Central memory CD8-positive, alpha-beta T cell (primary cell): ENCODE measurements at regions not wholly inside any gene's neighbourhood (a gene's known extent, or its start where the extent isn't known, plus 50 kb on each side); places are given as distances from the start of the nearest gene placed in this dataset.
"Not testable (repeated sequence)": the region's sequence is repeated elsewhere in the genome, so short reads cannot be mapped to it uniquely, and the experiment has no call there.

Source experiments
- ATAC-seq: fragments of 150-1000 bp; cut with Tn5 transposase; replicated peaks from 2 replicates; pipeline ENCODE4 v1.10.0; 2022; ENCODE audit warnings: mild to moderate bottlenecking, moderate FRiP score, moderate number of reproducible peaks; ENCODE audit not compliant: poor library complexity, severe bottlenecking; ENCODE audit errors: extremely low read depth
- DNase-seq, 2 donors: peaks; one replicate each; pipeline ENCODE4 v3.0.0; 2021; ENCODE audit warnings: low spot score in 2 of 2
- H3K27ac Mint-ChIP-seq: one replicate; pipeline ENCODE4 v1.8.0; 2022; ENCODE audit warnings: low read depth, mild to moderate bottlenecking, moderate library complexity, mixed read lengths
- H3K27me3 Mint-ChIP-seq: one replicate; pipeline ENCODE4 v1.8.0; 2022; ENCODE audit warnings: mixed read lengths
- H3K36me3 Mint-ChIP-seq: one replicate; pipeline ENCODE4 v1.8.0; 2022; ENCODE audit warnings: mild to moderate bottlenecking, moderate library complexity, mixed read lengths; ENCODE audit not compliant: insufficient read depth
- H3K4me1 Mint-ChIP-seq: one replicate; pipeline ENCODE4 v1.8.0; 2022; ENCODE audit warnings: mixed read lengths
- H3K4me3 Mint-ChIP-seq: one replicate; pipeline ENCODE4 v1.8.0; 2022; ENCODE audit warnings: mild to moderate bottlenecking, moderate library complexity, mixed read lengths
- H3K9me3 Mint-ChIP-seq: one replicate; pipeline ENCODE4 v1.8.0; 2022; ENCODE audit warnings: mixed read lengths

DNA sequence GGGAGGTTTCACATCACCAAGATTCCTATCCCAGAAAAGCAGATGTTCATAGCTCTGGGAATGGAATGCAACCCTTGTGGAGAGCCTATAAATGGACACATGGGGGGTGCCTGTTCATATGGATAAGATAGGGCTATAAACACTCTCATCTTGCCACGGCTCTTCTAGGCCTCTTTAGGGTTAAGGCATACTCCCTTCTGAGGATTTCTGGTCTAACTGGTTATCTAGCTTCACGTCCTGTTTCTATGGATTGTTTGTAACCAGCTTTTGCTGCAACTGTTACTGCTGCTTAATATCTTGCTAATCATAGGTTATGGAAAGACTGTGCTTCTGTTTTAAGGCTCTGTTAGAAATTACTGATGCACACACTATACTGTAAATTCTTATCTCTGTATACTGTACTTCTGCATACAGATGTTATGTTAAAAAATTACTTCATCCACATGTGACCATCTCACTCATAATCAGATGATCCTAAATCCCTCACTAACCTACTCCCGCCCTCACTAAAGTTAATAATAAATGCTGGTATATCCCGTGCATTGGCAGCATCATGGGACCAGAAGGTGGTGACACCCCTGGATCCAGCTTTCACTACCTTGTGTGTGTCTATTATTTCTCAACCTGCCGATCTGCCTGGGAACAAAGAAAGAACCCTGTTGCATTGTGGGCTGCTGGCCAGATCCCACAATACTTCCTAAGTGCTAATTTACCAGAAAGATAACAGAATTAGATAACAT lies 68.7 kb downstream of the PRKAB2 start:
- H3K4me1 Mint-ChIP-seq, H3K4me3 Mint-ChIP-seq, H3K27ac Mint-ChIP-seq, ATAC-seq, H3K9me3 Mint-ChIP-seq, DNase-seq, H3K36me3 Mint-ChIP-seq: not testable (repeated sequence)
- peaks cover 26% of the 10 kb centered on the region for H3K27me3 Mint-ChIP-seq

- H3K4me1 Mint-ChIP-seq: no peaks in the 10 kb centered on the region
- no peaks in the 10 kb centered on the region for H3K9me3 Mint-ChIP-seq
- H3K27me3 Mint-ChIP-seq: peaks cover 10% of the 10 kb centered on the region
- DNase-seq (no peak), ATAC-seq (no peak)
- H3K36me3 Mint-ChIP-seq: peaks cover 2% of the 10 kb centered on the region
- H3K4me3 Mint-ChIP-seq: no peak overlapping the region
- no peak overlapping the region for H3K27ac Mint-ChIP-seq
These were observed 73.1 kb downstream of the PRKAB2 start for GRCh38 chr1:147099192-147099591.

- H3K36me3 Mint-ChIP-seq, H3K4me1 Mint-ChIP-seq, H3K4me3 Mint-ChIP-seq, H3K27ac Mint-ChIP-seq, ATAC-seq, DNase-seq, H3K9me3 Mint-ChIP-seq: not testable (repeated sequence)
- H3K27me3 Mint-ChIP-seq: peaks cover 11% of the 10 kb centered on the region
These were observed 73.8 kb downstream of the PRKAB2 start for GRCh38 chr1:147098338-147098973.

GRCh38 chr1:147095691-147096090 lies 76.6 kb downstream of the PRKAB2 start:
- ATAC-seq (no peak), DNase-seq (no peak)
- H3K27me3 Mint-ChIP-seq: peaks cover 32% of the 10 kb centered on the region
- peaks cover 2% of the 10 kb centered on the region for H3K36me3 Mint-ChIP-seq
- H3K27ac Mint-ChIP-seq: no peak overlapping the region
- no peaks in the 10 kb centered on the region for H3K9me3 Mint-ChIP-seq
- H3K4me1 Mint-ChIP-seq: no peaks in the 10 kb centered on the region
- no peak overlapping the region for H3K4me3 Mint-ChIP-seq

DNA sequence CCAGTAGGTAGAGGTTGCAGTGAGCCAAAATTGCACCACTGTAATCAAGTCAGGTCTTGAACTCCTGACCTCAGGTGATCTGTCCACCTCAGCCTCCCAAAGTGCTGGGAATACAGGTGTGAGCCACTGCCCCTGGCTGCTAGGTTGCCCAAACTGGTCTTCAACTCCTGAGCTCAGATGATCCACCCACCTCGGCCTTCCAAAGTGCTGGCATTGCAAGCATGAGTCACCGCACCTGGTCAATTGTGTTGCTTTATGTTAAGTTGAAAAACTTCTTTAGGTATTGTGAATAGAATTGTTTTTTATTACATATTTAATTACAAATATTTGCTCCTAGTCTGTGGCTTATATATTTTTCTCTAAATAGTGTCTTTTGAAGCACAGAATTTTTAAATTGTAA lies 80.5 kb downstream of the PRKAB2 start:
- Mint-ChIP-seq H3K36me3 (no peaks in the 10 kb centered on the region), H3K4me3 (no peak overlapping the region), H3K9me3 (no peaks in the 10 kb centered on the region), H3K27me3 (peaks cover 22% of the 10 kb centered on the region), H3K27ac (no peak overlapping the region), H3K4me1 (no peaks in the 10 kb centered on the region)
- no peak for DNase-seq
- ATAC-seq: no peak

- Mint-ChIP-seq H3K9me3 (no peaks in the 10 kb centered on the region), H3K27ac (no peak overlapping the region), H3K36me3 (peaks cover 8% of the 10 kb centered on the region), H3K4me1 (peaks cover 8% of the 10 kb centered on the region), H3K4me3 (no peak overlapping the region), H3K27me3 (peaks cover 22% of the 10 kb centered on the region)
- DNase-seq (no peak), ATAC-seq (no peak)
These were observed 82.8 kb downstream of the PRKAB2 start for GRCh38 chr1:147089457-147089856.

DNA sequence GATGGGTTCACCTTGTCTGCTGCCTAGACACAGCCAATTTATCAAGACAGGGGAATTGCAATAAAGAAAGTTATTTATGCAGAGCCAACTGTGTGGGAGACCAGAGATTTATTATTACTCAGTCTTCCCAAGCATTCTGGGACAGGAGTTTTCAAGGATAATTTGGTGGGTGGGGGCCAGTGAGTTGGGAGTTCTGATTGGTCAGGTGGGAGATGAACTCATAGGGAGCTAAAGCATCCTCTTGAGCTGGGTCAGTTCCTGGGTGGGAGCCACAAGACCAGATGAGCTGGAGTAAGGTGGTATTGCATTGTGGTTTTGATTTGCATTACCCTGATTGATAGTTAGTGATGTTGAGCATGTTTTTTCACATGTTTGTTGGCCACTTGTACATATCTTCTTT lies 86.1 kb downstream of the PRKAB2 start:
- Mint-ChIP-seq H3K27ac (no peak overlapping the region), H3K4me3 (no peak overlapping the region), H3K27me3 (peaks cover 21% of the 10 kb centered on the region), H3K36me3 (peaks cover 11% of the 10 kb centered on the region), H3K9me3 (no peaks in the 10 kb centered on the region), H3K4me1 (peaks cover 20% of the 10 kb centered on the region)
- DNase-seq: no peak
- ATAC-seq: no peak

DNA sequence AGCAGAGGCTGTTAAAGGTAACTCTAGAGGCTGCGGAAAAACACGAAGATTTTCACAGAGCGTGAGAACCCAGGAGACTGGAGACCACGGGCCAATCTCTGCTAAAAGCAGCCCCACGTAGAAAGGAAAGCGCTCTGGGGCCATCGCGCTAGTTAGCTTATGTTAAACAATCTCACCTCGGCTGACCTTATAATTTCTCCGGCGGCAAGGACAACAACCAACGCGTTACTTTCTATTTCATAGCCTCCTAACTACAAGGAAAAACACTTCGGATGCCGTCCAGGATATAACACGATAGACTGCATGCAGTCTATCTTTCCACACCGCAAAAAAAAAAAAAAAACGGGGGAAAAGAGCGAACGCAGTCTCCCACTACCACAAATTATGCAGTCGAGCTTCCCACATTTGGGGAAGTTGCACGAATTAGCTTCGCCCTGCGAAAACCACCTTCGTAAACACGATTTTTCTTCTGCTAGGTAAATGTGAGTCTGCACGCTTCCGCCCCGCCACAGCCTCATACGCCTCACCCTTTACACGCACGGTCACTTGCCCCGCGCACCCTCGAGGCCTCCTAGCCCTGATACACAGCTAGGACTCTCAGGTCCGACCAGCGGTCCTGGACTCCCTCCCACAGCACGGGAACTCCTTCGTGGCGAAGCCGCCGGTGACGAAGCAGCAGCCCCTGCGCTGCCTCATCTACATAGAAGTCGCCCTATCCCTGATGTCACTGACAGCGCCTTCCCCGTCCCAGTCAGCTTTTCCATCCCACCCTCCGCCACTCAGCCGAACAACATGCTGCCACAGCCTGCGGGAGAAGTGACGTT lies 87.8 kb downstream of the PRKAB2 start:
- ATAC-seq: peak; percentile 76
- Mint-ChIP-seq H3K36me3 (peaks cover 11% of the 10 kb centered on the region), H3K4me1 (peaks cover 34% of the 10 kb centered on the region), H3K4me3 (peak overlapping the region; percentile 93), H3K27me3 (peaks cover 33% of the 10 kb centered on the region), H3K9me3 (no peaks in the 10 kb centered on the region), H3K27ac (peak overlapping the region; percentile 99)
- peak; percentile 63 to 67 for DNase-seq

DNA sequence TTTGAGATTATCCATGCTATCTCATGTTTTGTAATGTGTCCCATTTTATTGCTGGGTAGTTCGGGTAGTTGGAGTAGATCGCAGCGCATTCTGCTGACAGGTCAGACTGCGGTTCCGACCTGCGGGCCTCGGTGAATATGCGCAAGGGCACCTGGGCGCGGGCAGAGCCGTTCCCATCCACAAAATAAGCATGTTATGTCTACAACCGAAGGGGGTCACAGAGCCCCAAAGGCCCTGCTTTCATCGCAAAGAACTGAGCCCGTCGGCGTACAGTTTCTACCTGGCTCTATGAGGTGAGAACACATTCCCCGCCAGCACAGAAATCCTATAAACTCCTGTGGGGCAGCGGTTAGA lies 88.4 kb downstream of the PRKAB2 start:
- H3K36me3 Mint-ChIP-seq: peaks cover 11% of the 10 kb centered on the region
- ATAC-seq (no peak), DNase-seq (no peak)
- peak overlapping the region; percentile 93 for H3K4me3 Mint-ChIP-seq
- peaks cover 39% of the 10 kb centered on the region for H3K27me3 Mint-ChIP-seq
- H3K27ac Mint-ChIP-seq: peak overlapping the region; percentile 99
- no peaks in the 10 kb centered on the region for H3K9me3 Mint-ChIP-seq
- H3K4me1 Mint-ChIP-seq: peaks cover 34% of the 10 kb centered on the region

DNA sequence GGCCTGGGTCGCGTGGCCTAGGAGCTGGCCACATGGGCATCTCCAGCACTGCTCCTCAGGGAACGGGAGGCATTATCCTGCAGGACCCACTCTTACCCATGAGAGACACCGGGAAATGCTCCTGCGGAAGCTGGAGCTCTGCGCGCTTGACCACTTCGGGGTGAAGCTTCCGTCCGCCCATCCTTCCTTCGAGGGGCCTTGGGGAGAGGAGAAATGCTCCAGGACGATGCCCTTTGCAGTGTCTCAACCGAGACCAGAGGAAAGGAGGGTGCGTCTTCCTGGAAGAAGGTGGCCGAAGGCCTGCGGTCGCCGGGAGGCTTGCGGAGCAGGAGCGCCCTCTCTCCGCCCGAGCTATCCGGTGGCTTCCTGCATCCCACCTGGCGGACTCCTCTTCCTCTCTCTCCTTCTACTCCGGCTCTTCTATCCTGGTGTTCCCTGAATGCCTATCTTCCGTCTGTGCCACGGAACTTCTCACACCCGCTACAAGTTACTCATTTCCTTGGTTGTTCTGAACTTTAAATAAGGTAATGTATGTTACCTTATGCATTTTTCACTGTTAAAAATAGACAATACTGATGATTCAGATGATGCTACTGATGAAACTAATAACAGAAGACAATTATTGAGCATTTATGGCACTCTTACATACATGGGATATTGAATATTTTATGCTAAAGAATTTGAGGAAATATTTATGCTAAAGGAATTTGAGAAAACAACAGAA lies 91.4 kb downstream of the PRKAB2 start:
- Mint-ChIP-seq H3K27ac (no peak overlapping the region), H3K4me3 (peak overlapping the region; percentile 50), H3K4me1 (peaks cover 34% of the 10 kb centered on the region), H3K36me3 (peaks cover 11% of the 10 kb centered on the region), H3K27me3 (peaks cover 51% of the 10 kb centered on the region), H3K9me3 (no peaks in the 10 kb centered on the region)
- no peak for ATAC-seq
- DNase-seq: no peak

DNA sequence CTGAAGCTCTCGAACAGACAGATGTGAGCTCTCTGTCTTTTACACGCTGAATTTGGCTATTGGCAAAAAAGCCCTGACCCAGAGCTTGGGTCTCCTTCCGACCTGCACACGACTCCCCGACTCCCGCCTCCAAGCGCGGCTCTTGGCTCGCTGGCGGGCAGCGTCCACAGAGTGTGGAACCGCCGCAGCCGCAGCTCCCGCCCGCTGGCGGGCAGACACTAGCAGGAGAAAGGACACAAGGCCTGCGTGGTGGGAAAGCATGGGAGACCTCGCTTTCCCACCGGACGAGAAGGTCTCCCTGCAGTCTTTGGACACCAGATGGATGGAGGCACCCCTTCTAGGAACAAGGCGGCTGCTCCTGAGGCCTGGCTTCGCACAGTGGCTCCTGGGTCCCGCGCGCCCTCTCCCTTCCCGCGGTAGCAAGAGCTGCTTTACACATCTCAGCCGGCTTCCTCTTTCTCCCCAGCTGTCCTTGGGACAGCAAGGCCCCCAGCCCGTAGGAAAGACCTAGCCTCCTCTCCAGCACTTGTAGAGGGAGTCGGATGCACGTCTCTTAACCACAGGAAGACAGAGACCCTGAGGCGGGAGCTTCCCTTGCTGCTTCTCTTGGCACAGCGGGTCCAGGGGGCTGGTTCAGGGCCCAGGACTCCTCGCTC lies 92.1 kb downstream of the PRKAB2 start:
- peak overlapping the region; percentile 50 for H3K4me3 Mint-ChIP-seq

More for the DNA sequence above, 92.1 kb downstream of the PRKAB2 start:
- no peaks in the 10 kb centered on the region for H3K9me3 Mint-ChIP-seq
- peaks cover 10% of the 10 kb centered on the region for H3K36me3 Mint-ChIP-seq
- DNase-seq (no peak), ATAC-seq (no peak)
- H3K27ac Mint-ChIP-seq: no peak overlapping the region
- peaks cover 33% of the 10 kb centered on the region for H3K4me1 Mint-ChIP-seq
- peaks cover 58% of the 10 kb centered on the region for H3K27me3 Mint-ChIP-seq
